Nephron progenitor cell (in vitro differentiated cells): ENCODE measurements at regions not wholly inside any gene's neighbourhood (a gene's known extent, or its start where the extent isn't known, plus 50 kb on each side); places are given as distances from the start of the nearest gene placed in this dataset.

ENCODE experiments used
- DNase-seq: peaks from one replicate; pipeline ENCODE4 v3.0.0; 2021
- H3K27ac Mint-ChIP-seq: 2 replicates; pipeline ENCODE4 v1.8.0; 2021; ENCODE audit warnings: mild to moderate bottlenecking, moderate library complexity, mixed read lengths
- H3K27me3 Mint-ChIP-seq: 2 replicates; pipeline ENCODE4 v1.8.0; 2021; ENCODE audit warnings: mild to moderate bottlenecking, low read depth, mixed read lengths; ENCODE audit not compliant: poor library complexity
- H3K36me3 Mint-ChIP-seq: 2 replicates; pipeline ENCODE4 v1.8.0; 2021; ENCODE audit warnings: low read depth, mixed read lengths
- H3K4me1 Mint-ChIP-seq: 2 replicates; pipeline ENCODE4 v1.8.0; 2021; ENCODE audit warnings: mixed read lengths
- H3K4me3 Mint-ChIP-seq: 2 replicates; pipeline ENCODE4 v1.8.0; 2021; ENCODE audit warnings: mild to moderate bottlenecking, moderate library complexity, mixed read lengths
- H3K9me3 Mint-ChIP-seq: 2 replicates; pipeline ENCODE4 v1.8.0; 2021; ENCODE audit warnings: mild to moderate bottlenecking, moderate library complexity, mixed read lengths
- CTCF ChIP-seq: fragments of 200-600 bp; sonication (generic); IDR thresholded peaks from 2 replicates; pipeline ENCODE4 v1.5.0; 2021; ENCODE audit warnings: antibody characterized with exemption

GRCh38 chr6:126792340-126793085 is 326.0 kb upstream of the RSPO3 start:
- H3K4me3 Mint-ChIP-seq, result no peak overlapping the region
- no peaks in the 10 kb centered on the region for H3K9me3 Mint-ChIP-seq
- H3K27me3 Mint-ChIP-seq, result no peaks in the 10 kb centered on the region
- DNase-seq, result no peak
- H3K4me1 Mint-ChIP-seq, result peaks cover 4% of the 10 kb centered on the region
- TF ChIP-seq CTCF, result no peak
- H3K27ac Mint-ChIP-seq, result no peak overlapping the region
- H3K36me3 Mint-ChIP-seq, result no peaks in the 10 kb centered on the region

- no peaks in the 10 kb centered on the region for H3K36me3 Mint-ChIP-seq
- no peaks in the 10 kb centered on the region for H3K9me3 Mint-ChIP-seq
- no peaks in the 10 kb centered on the region for H3K27me3 Mint-ChIP-seq
- H3K27ac Mint-ChIP-seq, result no peak overlapping the region
- H3K4me3 Mint-ChIP-seq, result no peak overlapping the region
- peaks cover 14% of the 10 kb centered on the region for H3K4me1 Mint-ChIP-seq
- no peak for DNase-seq
- TF ChIP-seq CTCF, result no peak
Observed at GRCh38 chr6:126795161-126795560, 323.3 kb upstream of the RSPO3 start.

GRCh38 chr6:126797981-126798380 is 320.5 kb upstream of the RSPO3 start:
- no peak for TF ChIP-seq CTCF
- peaks cover 23% of the 10 kb centered on the region for H3K4me1 Mint-ChIP-seq
- no peaks in the 10 kb centered on the region for H3K27me3 Mint-ChIP-seq
- no peak overlapping the region for H3K27ac Mint-ChIP-seq
- no peak overlapping the region for H3K4me3 Mint-ChIP-seq
- no peaks in the 10 kb centered on the region for H3K36me3 Mint-ChIP-seq
- no peak for DNase-seq
- H3K9me3 Mint-ChIP-seq, result no peaks in the 10 kb centered on the region

GRCh38 chr6:126803769-126804168 is 314.7 kb upstream of the RSPO3 start:
- Mint-ChIP-seq H3K27ac (no peak overlapping the region), H3K4me3 (no peak overlapping the region), H3K27me3 (no peaks in the 10 kb centered on the region), H3K36me3 (no peaks in the 10 kb centered on the region), H3K4me1 (peaks cover 69% of the 10 kb centered on the region), H3K9me3 (no peaks in the 10 kb centered on the region)
- DNase-seq, result no peak
- TF ChIP-seq CTCF, result no peak

GRCh38 chr6:126804332-126805064 is 314.0 kb upstream of the RSPO3 start:
- DNase-seq, result peak; percentile 25
- H3K4me1 Mint-ChIP-seq, result peaks cover 69% of the 10 kb centered on the region
- no peak overlapping the region for H3K4me3 Mint-ChIP-seq
- H3K27ac Mint-ChIP-seq, result no peak overlapping the region
- no peaks in the 10 kb centered on the region for H3K9me3 Mint-ChIP-seq
- peak; percentile 66 for TF ChIP-seq CTCF
- no peaks in the 10 kb centered on the region for H3K27me3 Mint-ChIP-seq
- H3K36me3 Mint-ChIP-seq, result no peaks in the 10 kb centered on the region

GRCh38 chr6:126805861-126806260 is 312.6 kb upstream of the RSPO3 start:
- Mint-ChIP-seq H3K4me1 (peaks cover 81% of the 10 kb centered on the region), H3K36me3 (no peaks in the 10 kb centered on the region), H3K27me3 (no peaks in the 10 kb centered on the region), H3K9me3 (no peaks in the 10 kb centered on the region), H3K4me3 (no peak overlapping the region), H3K27ac (no peak overlapping the region)
- no peak for DNase-seq
- TF ChIP-seq CTCF, result no peak
